GM18951 (cell line): ENCODE measurements at regions not wholly inside any gene's neighbourhood (a gene's known extent, or its start where the extent isn't known, plus 50 kb on each side); places are given as distances from the start of the nearest gene placed in this dataset.
"Not testable (repeated sequence)": the region's sequence is repeated elsewhere in the genome, so short reads cannot be mapped to it uniquely, and the experiment has no call there.

ENCODE experiments used
- POLR2A ChIP-seq: IDR thresholded peaks from 4 replicates; pipeline ENCODE4 v1.6.1; 2011; ENCODE audit warnings: mild to moderate bottlenecking; ENCODE audit not compliant: insufficient read length, insufficient read depth; ENCODE audit errors: extremely low read depth
- in situ Hi-C: fragments of 300-500 bp; cut with MboI; formaldehyde crosslinking; loops from one replicate; pipeline ENCODE4 v1.12.0; 2022; ENCODE audit warnings: low sequenced_read_pairs, mixed read lengths, inconsistent platforms; ENCODE audit not compliant: unreplicated experiment

DNA sequence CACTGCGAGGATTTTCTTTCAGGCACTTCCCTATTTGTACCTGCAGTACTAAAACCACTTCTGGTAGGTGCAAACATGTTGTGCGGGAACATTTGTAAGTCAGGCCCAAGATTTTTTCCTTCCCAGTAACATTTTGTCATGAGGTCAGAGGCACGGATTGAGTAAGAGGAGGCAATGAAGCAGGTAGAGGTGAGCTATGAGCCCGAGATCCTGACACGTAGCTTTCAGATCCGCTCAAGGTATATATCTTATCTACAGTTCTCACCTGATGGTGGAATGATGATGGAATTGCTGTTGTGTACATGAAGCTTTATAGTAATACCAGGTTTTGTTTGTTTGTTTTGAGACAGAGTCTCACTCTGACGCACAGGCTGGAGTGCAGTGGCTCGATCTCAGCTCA lies 497.5 kb downstream of the NR2F2 start:
- no peak for TF ChIP-seq POLR2A
- in situ Hi-C loops, result no loop called here

DNA sequence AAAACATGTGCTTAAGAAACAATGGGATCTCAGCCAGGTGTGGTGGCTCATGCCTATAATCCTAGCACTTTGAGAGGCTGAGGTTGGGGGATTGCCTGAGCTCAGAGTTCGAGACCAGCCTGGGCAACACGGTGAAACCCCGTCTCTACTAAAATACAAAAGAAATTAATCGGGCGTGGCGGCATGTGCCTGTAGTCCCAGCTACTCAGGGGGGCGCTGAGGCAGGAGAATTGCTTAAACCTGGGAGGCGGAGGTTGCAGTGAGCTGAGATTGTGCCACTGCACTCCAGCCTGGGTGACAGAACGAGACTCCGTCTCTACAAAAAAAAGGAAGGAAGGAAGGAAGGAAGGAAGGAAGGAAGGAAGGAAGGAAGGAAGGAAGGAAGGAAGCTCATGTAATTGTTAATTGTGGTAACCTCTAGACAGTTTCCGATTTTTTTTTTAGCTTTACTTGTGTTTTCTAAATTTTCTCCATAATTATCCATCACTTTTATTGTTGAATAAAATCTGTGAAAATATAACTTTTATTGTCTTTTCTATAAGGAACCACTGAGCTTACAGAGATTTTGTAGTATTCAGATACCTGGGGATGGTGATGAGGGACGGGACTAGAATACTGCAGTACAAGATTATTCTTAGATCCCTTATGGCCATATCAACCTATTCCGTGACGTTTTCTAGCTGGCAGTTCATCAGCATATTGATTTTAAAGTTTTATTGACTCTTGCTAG lies 506.9 kb downstream of the NR2F2 start:
- in situ Hi-C loops, result no loop called here
- TF ChIP-seq POLR2A, result no peak

DNA sequence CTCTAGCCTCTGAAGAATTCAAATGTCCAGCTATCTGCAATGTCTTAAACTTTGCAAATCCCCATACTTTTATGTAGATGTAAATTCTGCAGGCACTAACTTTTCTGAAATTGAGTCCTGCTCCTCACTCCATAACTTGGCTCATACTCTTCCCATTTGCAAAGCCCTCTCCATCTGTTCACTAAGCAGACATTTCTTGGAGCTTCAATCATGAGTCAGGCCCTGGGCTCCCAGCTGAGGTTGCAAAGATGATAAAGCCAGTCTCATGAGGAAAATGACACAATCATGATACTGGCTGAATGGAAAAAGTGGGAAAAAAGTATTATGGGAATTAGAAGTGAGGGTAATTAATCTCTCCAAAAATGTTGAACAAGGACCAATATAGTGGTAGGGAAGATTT lies 507.6 kb downstream of the NR2F2 start:
- no peak for TF ChIP-seq POLR2A
- in situ Hi-C loops, result no loop called here

DNA sequence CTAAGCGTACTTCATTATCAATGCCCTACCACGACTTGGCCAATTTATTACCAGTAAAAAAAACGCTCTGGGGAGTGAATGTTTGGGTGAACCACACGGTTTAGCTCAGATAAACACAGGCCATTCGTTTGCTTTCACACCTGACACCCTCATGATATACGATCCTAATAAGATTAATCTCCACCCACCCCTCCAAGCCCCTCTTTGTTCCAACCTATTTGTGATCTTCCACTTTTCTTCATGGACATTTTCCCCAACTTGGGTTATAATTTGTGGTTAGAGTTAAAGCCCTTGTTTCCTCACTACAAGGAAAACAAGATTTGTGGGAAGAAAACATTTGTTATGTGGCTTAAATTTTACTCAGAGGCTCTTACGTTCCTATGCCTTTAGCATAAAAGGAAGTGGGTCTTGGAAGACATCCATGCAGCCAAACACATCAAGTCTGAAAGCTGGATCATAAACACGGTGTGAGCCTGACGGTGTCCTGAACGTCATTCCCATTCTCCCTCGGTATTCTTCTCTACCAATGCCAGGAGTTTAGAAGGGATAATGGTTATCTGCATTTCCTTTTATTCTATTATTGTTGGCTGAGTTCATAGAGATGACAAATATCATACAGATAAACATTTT lies 518.9 kb downstream of the NR2F2 start:
- TF ChIP-seq POLR2A, result no peak
- in situ Hi-C loops, result no loop called here

DNA sequence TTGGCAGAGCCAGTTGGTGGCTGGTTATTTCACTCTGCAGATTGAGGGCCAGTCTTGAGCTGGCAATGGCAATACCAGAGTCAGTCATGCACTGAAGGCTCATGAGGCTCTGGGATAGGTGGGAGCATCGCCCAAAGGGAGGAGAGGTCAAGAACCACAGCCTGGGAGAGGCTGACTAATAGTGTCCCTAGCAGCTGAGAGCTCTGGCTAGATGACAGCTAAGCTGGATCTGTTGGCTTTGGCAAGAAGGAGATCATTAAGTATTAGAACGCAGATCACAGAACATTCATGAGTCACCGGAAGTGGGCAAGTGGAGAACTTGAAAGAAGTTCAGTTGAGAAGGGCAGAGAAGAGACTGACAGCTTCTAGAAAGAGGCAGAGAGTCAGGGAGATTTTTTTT lies 521.1 kb downstream of the NR2F2 start:
- in situ Hi-C loops, result no loop called here
- no peak for TF ChIP-seq POLR2A

DNA sequence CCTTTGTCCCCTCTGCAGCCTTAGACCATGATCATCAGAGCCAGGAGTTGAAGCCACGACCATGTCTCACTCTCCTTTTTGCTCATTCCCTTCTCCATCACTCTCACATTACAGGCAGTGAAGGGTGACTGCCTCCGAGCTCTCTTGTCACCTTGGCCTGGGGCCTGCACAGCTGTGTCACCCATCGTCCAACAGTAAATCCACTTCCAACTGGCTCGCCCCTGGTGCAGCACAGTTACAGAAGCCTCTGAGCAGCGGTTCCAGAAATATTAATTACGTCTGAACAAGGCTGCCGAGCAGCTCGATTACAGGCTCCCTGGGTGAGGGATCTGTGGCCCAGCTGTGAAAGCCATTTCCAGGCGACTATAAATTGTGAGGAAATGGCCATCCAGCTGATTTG lies 528.2 kb downstream of the NR2F2 start:
- in situ Hi-C loops, result no loop called here

DNA sequence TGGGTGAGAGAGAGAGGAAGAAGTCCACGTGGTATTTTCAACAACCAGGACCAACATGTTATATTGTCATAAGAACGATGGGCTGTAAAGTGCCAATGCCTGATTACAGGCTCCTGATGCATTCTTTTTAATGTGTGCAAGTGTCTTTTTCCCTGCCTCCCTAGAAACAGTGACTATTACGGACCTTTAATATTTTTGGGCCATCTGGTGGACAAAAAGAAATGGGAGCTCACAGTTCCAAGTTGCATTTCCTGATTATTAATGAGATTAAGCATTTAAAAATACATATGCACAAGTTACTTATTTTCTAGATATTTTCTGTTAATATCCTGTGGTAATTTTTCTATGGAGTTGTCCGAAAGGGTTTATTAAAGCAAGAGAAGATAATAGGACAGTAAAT lies 530.2 kb downstream of the NR2F2 start:
- TF ChIP-seq POLR2A, result no peak
- in situ Hi-C loops, result no loop called here

More for the DNA sequence above, 528.2 kb downstream of the NR2F2 start:
- no peak for TF ChIP-seq POLR2A

DNA sequence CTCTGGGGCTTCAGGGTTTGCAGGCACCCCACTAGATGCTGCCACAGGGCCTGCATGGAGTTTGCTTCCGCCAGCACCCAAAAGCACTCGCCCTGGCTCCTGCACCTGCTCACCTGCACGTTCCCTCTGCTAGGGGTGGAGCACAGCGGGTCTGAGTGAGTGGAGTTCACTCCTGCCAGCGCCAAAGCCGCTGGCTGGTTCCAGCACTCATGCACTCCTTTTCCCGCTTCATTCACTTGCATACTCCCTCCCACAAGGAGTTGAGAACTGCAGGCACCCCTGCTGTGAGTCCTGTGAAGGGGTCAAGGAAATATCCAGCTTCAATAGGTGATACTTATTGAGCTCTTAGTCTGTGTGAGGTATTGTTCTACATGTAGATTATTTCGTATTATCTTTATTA lies 537.5 kb downstream of the NR2F2 start:
- in situ Hi-C loops, result no loop called here
- TF ChIP-seq POLR2A, result no peak

DNA sequence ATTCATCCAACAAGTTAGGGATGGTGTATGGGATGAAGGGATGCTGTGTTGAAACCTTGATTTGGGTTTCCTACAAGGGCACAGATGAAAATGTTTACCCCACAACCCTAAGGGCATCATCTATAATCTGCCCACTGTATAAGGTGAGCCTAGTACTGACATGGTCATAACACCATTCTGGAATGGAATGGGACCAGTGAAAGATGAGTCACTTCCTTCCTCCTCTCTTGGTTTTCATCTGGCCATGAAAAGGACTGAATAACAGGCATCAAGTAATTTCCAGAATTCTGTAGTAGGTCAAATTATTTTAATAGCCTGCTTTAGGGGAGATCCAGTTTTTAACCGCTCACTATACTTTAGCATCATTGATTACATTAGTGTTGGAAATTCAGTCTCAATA lies 538.6 kb downstream of the NR2F2 start:
- no peak for TF ChIP-seq POLR2A
- in situ Hi-C loops, result no loop called here

DNA sequence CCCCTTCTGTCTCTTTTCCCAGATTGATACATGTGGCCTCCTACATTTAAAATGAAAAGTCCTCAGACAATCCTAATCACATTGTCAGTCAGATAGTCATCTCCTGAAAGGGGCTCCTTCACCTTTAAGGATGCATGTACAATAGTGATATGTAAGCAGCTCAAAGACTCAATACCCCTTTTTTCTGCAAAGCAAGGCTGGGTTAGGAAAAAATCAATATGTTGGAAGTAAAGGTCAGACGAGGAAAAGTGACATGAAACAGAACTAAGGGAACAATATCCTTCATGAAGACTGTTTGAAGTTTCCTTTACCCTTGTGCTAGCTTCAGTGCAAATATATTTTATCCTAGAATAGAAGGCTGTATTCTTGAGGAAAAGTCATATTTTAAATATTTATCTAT lies 539.3 kb downstream of the NR2F2 start:
- in situ Hi-C loops, result no loop called here
- TF ChIP-seq POLR2A, result no peak

DNA sequence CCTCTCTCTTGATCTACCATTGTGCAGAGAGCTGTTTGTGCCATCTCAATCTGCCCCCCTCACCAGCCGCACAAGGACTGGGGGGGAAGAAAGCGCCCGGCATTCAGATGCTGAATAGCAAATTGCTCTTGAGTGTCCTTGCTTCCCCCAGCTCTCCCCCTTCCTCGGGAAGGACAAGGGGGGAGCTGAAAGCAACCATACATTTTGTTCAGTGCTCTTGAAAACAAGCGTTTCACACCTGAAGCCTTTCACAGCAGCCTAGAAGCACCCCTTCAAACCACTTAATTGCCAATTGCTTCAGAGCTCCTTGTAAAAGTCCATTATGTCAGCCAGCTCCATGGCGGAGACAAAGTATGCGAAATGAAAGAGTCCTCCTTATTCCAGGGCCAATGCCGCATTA lies 540.1 kb downstream of the NR2F2 start:
- in situ Hi-C loops, result no loop called here
- TF ChIP-seq POLR2A, result no peak

DNA sequence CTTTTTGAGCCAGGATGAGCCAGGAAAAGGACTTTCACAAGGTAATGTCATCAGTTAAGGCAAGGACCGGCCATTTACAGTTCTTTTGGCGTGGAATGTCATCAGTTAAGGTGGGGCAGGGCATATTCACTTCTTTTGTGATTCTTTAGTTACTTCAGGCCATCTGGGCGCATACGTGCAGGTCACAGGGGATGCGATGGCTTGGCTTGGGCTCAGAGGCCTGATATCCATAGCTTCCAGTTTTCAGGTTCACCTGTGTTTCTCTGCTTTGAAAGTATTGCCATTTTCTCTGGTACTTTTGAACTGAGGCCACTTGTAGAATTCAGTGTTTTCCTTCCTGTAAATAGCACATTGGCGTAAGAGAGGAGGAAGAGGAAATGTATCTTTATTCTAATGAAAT lies 546.9 kb downstream of the NR2F2 start:
- in situ Hi-C loops, result not testable (repeated sequence)

DNA sequence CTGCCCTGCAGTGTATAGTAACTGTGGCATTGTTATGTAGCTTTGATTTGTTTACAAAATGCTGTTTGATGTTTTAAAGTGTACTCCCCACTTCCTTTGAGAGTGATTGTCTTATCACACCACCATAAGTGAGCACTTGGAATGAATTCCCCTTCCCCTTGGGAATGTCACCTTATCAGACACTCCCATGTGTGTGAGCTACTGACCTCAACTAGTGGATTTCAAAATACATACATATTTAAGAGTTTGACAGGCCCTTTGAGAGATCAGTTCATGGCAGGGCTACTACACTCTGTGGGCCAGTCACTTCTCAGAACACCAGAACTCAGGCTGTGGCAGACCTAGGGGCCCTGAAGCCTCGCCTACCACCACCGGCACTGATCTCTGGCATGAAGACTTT lies 547.6 kb downstream of the NR2F2 start:
- in situ Hi-C loops, result no loop called here
- TF ChIP-seq POLR2A, result no peak

DNA sequence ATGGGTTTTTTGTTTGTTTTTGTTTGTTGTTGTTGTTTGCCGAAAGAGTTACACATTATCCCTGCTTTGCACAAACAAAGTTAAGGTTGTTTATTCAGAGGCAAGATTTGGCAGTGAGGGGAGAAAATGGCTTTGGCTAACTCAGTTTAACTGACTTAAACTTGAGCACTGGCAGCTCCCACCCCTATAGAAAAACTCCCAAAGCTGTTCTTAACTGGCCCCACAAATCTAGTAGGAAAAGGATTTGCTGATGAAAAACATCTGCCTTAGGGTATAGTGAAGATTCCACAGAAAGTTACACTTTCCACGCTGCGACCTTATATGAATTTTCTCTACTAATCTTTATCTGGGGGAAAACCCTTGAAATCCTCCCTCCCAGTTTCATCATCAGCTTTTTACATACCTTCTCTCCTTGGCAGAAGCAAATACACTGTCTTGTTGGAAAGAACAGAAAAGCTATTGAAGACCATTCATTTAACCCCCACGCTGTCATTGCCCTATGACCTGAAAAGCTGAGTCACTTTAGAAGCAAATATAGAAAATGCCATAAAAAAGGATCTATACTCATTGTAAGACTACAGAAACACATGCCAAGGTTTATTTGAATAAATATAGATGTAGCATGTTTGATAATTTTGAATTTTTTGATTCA lies 551.7 kb downstream of the NR2F2 start:
- in situ Hi-C loops, result no loop called here
- TF ChIP-seq POLR2A, result no peak
